Fibroblast of lung (primary cell): ENCODE measurements at regions not wholly inside any gene's neighbourhood (a gene's known extent, or its start where the extent isn't known, plus 50 kb on each side); places are given as distances from the start of the nearest gene placed in this dataset.
"Not testable (repeated sequence)": the region's sequence is repeated elsewhere in the genome, so short reads cannot be mapped to it uniquely, and the experiment has no call there.

Experiments used
- EZH2 ChIP-seq: IDR thresholded peaks from 2 replicates; pipeline ENCODE4 v1.5.1; 2012; ENCODE audit warnings: low read length, control low read depth, mild to moderate bottlenecking; ENCODE audit errors: missing control alignments
- TF ChIP-seq, protein P1 (sequence below), 2 donors: IDR thresholded peaks in 1 of 2; conservative IDR thresholded peaks in 1 of 2; 1 replicate in 1 of 2; 2 replicates in 1 of 2; pipeline ENCODE4 v1.5.1; 2011 to 2012; ENCODE audit warnings: low read length in 2 of 2, control low read depth in 1 of 2, inconsistent platforms in 1 of 2, low read depth in 1 of 2, mild to moderate bottlenecking in 1 of 2

DNA sequence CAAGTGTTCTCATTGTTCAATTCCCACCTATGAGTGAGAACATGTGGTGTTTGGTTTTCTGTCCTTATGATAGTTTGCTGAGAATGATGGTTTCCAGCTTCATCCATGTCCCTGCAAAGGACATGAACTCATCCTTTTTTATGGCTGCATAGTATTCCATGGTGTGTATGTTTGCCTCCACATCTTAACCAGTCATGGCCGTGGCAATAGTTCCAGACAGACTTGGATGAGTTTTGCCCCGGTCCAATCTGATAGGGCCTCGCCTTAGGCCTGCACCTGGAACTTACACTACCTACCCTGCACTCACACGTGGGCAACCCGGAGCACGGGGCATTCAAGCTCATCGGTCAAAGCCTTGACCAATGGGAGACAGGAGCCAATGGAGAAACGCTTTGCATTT lies 197.0 kb downstream of the BARX2 start:
- TF ChIP-seq, protein P1, sequence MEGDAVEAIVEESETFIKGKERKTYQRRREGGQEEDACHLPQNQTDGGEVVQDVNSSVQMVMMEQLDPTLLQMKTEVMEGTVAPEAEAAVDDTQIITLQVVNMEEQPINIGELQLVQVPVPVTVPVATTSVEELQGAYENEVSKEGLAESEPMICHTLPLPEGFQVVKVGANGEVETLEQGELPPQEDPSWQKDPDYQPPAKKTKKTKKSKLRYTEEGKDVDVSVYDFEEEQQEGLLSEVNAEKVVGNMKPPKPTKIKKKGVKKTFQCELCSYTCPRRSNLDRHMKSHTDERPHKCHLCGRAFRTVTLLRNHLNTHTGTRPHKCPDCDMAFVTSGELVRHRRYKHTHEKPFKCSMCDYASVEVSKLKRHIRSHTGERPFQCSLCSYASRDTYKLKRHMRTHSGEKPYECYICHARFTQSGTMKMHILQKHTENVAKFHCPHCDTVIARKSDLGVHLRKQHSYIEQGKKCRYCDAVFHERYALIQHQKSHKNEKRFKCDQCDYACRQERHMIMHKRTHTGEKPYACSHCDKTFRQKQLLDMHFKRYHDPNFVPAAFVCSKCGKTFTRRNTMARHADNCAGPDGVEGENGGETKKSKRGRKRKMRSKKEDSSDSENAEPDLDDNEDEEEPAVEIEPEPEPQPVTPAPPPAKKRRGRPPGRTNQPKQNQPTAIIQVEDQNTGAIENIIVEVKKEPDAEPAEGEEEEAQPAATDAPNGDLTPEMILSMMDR (conservative IDR thresholded peaks at IDR 0.05 in 1 of 2, IDR thresholded peaks at IDR 0.05 in 1 of 2; ENCODE audit: low read depth in 1 of 2, low read length in 2 of 2) = not testable (repeated sequence)
- not testable (repeated sequence) for TF ChIP-seq EZH2
